H1 (cell line): ENCODE measurements at regions not wholly inside any gene's neighbourhood (a gene's known extent, or its start where the extent isn't known, plus 50 kb on each side); places are given as distances from the start of the nearest gene placed in this dataset.

Experiments
- CHD7 ChIP-seq: fragments of 300-600 bp; sonication (generic); IDR thresholded peaks from 2 replicates; pipeline ENCODE4 v1.7.1; 2012; ENCODE audit warnings: low read length, moderate library complexity, mild to moderate bottlenecking, inconsistent platforms; ENCODE audit not compliant: insufficient replicate concordance
- EZH2 ChIP-seq: fragments of 200-600 bp; sonication (generic); IDR thresholded peaks from 2 replicates; pipeline ENCODE4 v1.7.1; 2012; ENCODE audit warnings: low read depth, mild to moderate bottlenecking, moderate library complexity, low read length, inconsistent platforms; ENCODE audit not compliant: severe bottlenecking

- no peak for TF ChIP-seq CHD7
- TF ChIP-seq EZH2 = no peak
These were observed 1128.2 kb downstream of the BRD1 start (continued) for GRCh38 chr22:48699511-48699910.
